Kidney (tissue), 13 donors: ENCODE measurements at regions not wholly inside any gene's neighbourhood (a gene's known extent, or its start where the extent isn't known, plus 50 kb on each side); places are given as distances from the start of the nearest gene placed in this dataset.

Experiments
- DNase-seq, 5 donors: peaks; one replicate each; pipeline ENCODE4 v3.0.0-alpha.2; 2013 to 2020
- FAIRE-seq: peaks from 2 replicates; lab custom pipeline; 2012; peaks lifted over from hg19 to GRCh38; lab: Jason Lieb, UNC
- H3K27ac ChIP-seq, 2 donors: one replicate each; pipeline ENCODE4 v1.7.0; 2013; ENCODE audit warnings: low read depth in 2 of 2, low read length in 2 of 2, inconsistent platforms in 1 of 2
- H3K27me3 ChIP-seq: one replicate; pipeline ENCODE4 v1.7.1; 2013; ENCODE audit warnings: low read length, inconsistent platforms; ENCODE audit not compliant: control insufficient read depth, insufficient read depth
- H3K36me3 ChIP-seq, 3 donors: one replicate each; pipeline versions ENCODE4 v1.7.0 to v1.7.1; 2013; ENCODE audit warnings: low read length in 3 of 3, control low read depth in 1 of 3, inconsistent platforms in 1 of 3; ENCODE audit not compliant: insufficient read depth in 3 of 3, control insufficient read depth in 2 of 3
- H3K4me1 ChIP-seq, 3 donors: one replicate each; pipeline versions ENCODE4 v1.7.0 to v1.7.1; 2013; ENCODE audit warnings: low read length in 3 of 3, inconsistent platforms in 1 of 3, low read depth in 1 of 3; ENCODE audit not compliant: control insufficient read depth in 2 of 3, insufficient read depth in 2 of 3
- H3K4me3 ChIP-seq, 3 donors: one replicate each; pipeline versions ENCODE4 v1.7.0 to v1.8.1; 2013; ENCODE audit warnings: low read length in 3 of 3, control low read depth in 1 of 3, inconsistent platforms in 1 of 3
- H3K9ac ChIP-seq, 3 donors: one replicate each; pipeline versions ENCODE4 v1.7.0 to v1.7.1; 2013; ENCODE audit warnings: low read length in 3 of 3, control low read depth in 1 of 3, inconsistent platforms in 1 of 3
- H3K9me3 ChIP-seq, 3 donors: one replicate each; pipeline versions ENCODE4 v1.7.0 to v1.7.1; 2013; ENCODE audit warnings: low read length in 3 of 3, control low read depth in 1 of 3, inconsistent platforms in 1 of 3; ENCODE audit not compliant: control insufficient read depth in 2 of 3, insufficient read depth in 1 of 3
- CTCF ChIP-seq: IDR thresholded peaks from 3 replicates; pipeline ENCODE4 v1.5.1; 2012; ENCODE audit warnings: mild to moderate bottlenecking, moderate library complexity, borderline replicate concordance; ENCODE audit not compliant: insufficient read depth; ENCODE audit errors: extremely low read depth
- intact Hi-C: fragments of 100-400 bp; cut with DNase I; formaldehyde crosslinking; loops from one replicate; pipeline ENCODE4 v1.11.1; 2022
- donor health status: control.
- donor health status: control.
- donor health status: control.
- donor health status: control.
- donor health status: control.
- donor health status: DM: yes; HTN: yes; CAD: no.
- donor health status: Normal renal cell carcinoma (clear cell type).

GRCh38 chr3:43970351-43970750, 271.3 kb upstream of the TOPAZ1 start:
- no peaks in the 10 kb centered on the region for H3K27me3 ChIP-seq
- no peaks in the 10 kb centered on the region for H3K4me1 ChIP-seq
- no peak overlapping the region for H3K9ac ChIP-seq
- H3K36me3 ChIP-seq = no peaks in the 10 kb centered on the region
- no peak for TF ChIP-seq CTCF
- intact Hi-C loops = no loop called here
- H3K4me3 ChIP-seq = no peak overlapping the region
- H3K27ac ChIP-seq = no peak overlapping the region
- H3K9me3 ChIP-seq = no peaks in the 10 kb centered on the region
- FAIRE-seq (no peak), DNase-seq (no peak)

GRCh38 chr3:43970920-43971319, 270.8 kb upstream of the TOPAZ1 start:
- Histone ChIP-seq H3K27ac (no peak overlapping the region), H3K9me3 (peaks cover 0 to 4% (median 3%) of the 10 kb centered on the region in 3 donors), H3K4me3 (no peak overlapping the region), H3K36me3 (no peaks in the 10 kb centered on the region), H3K9ac (no peak overlapping the region), H3K27me3 (no peaks in the 10 kb centered on the region), H3K4me1 (no peaks in the 10 kb centered on the region)
- DNase-seq (no peak), FAIRE-seq (no peak)
- intact Hi-C loops = no loop called here
- TF ChIP-seq CTCF = no peak

- no peak for TF ChIP-seq CTCF
- intact Hi-C loops = no loop called here
- FAIRE-seq (no peak), DNase-seq (no peak)
- Histone ChIP-seq H3K36me3 (no peaks in the 10 kb centered on the region), H3K27ac (no peak overlapping the region), H3K9ac (no peak overlapping the region), H3K4me3 (no peak overlapping the region), H3K27me3 (no peaks in the 10 kb centered on the region), H3K9me3 (peaks cover 0 to 8% (median 3%) of the 10 kb centered on the region in 3 donors), H3K4me1 (no peaks in the 10 kb centered on the region)
Observed at GRCh38 chr3:43971486-43971885, 270.2 kb upstream of the TOPAZ1 start.

GRCh38 chr3:43978708-43979107, 263.0 kb upstream of the TOPAZ1 start:
- intact Hi-C loops = no loop called here
- Histone ChIP-seq H3K4me3 (no peak overlapping the region), H3K9me3 (peaks cover 0 to 8% (median 3%) of the 10 kb centered on the region in 3 donors), H3K9ac (no peak overlapping the region), H3K27me3 (no peaks in the 10 kb centered on the region), H3K36me3 (no peaks in the 10 kb centered on the region), H3K27ac (no peak overlapping the region), H3K4me1 (no peaks in the 10 kb centered on the region)
- TF ChIP-seq CTCF = no peak
- FAIRE-seq (no peak), DNase-seq (no peak)
